ENCODE measurements at regions not wholly inside any gene's neighbourhood (a gene's known extent, or its start where the extent isn't known, plus 50 kb on each side); places are given as distances from the start of the nearest gene placed in this dataset.

DNA sequence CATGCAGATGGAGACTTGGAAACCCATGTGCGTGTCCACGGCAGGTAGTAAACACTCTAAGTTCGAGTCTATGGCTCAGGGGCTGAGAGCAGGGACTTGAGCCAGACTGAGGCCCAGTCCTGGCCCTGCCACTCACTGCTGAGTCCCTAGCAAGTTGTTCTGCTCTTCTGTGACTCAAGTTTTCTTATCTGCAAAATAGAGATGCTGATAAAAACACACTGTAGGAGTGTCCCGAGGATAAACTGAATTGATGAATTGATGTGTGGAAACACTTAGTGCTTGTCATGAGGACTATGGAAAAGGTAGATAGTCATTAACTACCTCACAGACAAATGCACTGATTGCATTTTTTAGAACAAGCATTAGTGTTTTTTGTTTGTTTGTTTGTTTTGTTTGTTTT, 73.2 kb downstream of the BOLA3 start:
- DNase-seq (ENCODE audit: low read depth), result no peak
- no peak overlapping the region for H3K4me2 ChIP-seq (ENCODE audit: low read length)

DNA sequence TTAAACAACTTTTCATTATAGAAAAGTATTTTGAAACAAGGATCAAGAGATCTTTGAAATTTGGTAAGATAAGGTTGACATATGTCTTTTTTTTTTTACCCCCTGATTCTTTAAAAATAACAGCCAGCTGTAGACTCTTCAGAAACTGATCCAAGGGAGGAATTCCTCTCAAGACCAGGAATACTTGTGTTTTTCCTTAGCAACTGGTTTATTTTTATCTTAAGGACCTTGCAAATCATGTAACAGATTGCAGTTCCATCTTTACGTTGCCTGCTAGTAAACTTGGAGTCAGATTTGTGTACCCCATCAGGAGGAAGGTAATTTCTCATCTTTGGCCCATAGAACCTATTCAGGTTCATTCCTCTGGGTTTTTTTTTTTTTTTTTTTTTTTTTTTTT, 71.6 kb downstream of the BOLA3 start:
- Histone ChIP-seq H3K4me1 (ENCODE audit: insufficient read depth, low read length) (peaks cover 2% of the 10 kb centered on the region), H3K9me3 (ENCODE audit: insufficient read depth, low read depth, low read length) (no peaks in the 10 kb centered on the region), H3K4me3 (ENCODE audit: insufficient read depth, low read depth, low read length) (no peak overlapping the region), H3K27me3 (ENCODE audit: insufficient read depth, low read length) (no peaks in the 10 kb centered on the region), H3K9ac (ENCODE audit: low read length) (no peak overlapping the region), H3K4me2 (ENCODE audit: low read length) (no peak overlapping the region), H3K36me3 (ENCODE audit: insufficient read depth, low read length) (peaks cover 7% of the 10 kb centered on the region), H3K27ac (ENCODE audit: low read depth, low read length) (no peak overlapping the region), H3K79me2 (ENCODE audit: insufficient read depth, low read length) (no peaks in the 10 kb centered on the region), H4K20me1 (ENCODE audit: insufficient read depth, low read length) (peaks cover 9% of the 10 kb centered on the region), H2AFZ (ENCODE audit: low read depth, low read length) (no peak overlapping the region)
- no peak overlapping the region for H3K4me3 Mint-ChIP-seq (ENCODE audit: unreplicated experiment)
- H3K27me3 Mint-ChIP-seq (ENCODE audit: low read depth, unreplicated experiment), result no peaks in the 10 kb centered on the region
- no peaks in the 10 kb centered on the region for H3K9me3 Mint-ChIP-seq (ENCODE audit: unreplicated experiment)
- DNase-seq (ENCODE audit: low read depth) (no peak), FAIRE-seq (no peak)
- H3K36me3 Mint-ChIP-seq (ENCODE audit: low read depth, unreplicated experiment), result peaks cover 13% of the 10 kb centered on the region
- peaks cover 13% of the 10 kb centered on the region for H3K4me1 Mint-ChIP-seq (ENCODE audit: low read depth, unreplicated experiment)
- TF ChIP-seq, protein P1, sequence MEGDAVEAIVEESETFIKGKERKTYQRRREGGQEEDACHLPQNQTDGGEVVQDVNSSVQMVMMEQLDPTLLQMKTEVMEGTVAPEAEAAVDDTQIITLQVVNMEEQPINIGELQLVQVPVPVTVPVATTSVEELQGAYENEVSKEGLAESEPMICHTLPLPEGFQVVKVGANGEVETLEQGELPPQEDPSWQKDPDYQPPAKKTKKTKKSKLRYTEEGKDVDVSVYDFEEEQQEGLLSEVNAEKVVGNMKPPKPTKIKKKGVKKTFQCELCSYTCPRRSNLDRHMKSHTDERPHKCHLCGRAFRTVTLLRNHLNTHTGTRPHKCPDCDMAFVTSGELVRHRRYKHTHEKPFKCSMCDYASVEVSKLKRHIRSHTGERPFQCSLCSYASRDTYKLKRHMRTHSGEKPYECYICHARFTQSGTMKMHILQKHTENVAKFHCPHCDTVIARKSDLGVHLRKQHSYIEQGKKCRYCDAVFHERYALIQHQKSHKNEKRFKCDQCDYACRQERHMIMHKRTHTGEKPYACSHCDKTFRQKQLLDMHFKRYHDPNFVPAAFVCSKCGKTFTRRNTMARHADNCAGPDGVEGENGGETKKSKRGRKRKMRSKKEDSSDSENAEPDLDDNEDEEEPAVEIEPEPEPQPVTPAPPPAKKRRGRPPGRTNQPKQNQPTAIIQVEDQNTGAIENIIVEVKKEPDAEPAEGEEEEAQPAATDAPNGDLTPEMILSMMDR (IDR thresholded peaks at IDR 0.05; ENCODE audit: insufficient read depth, low read depth, low read length), result no peak
- no peak overlapping the region for H3K27ac Mint-ChIP-seq (ENCODE audit: unreplicated experiment)

More for the DNA sequence above, 73.2 kb downstream of the BOLA3 start:
- H3K27ac ChIP-seq (ENCODE audit: low read depth, low read length), result no peak overlapping the region
- Mint-ChIP-seq H3K4me1 (ENCODE audit: low read depth, unreplicated experiment) (peaks cover 9% of the 10 kb centered on the region), H3K9me3 (ENCODE audit: unreplicated experiment) (no peaks in the 10 kb centered on the region), H3K27me3 (ENCODE audit: low read depth, unreplicated experiment) (no peaks in the 10 kb centered on the region), H3K4me3 (ENCODE audit: unreplicated experiment) (no peak overlapping the region), H3K27ac (ENCODE audit: unreplicated experiment) (no peak overlapping the region), H3K36me3 (ENCODE audit: low read depth, unreplicated experiment) (peaks cover 15% of the 10 kb centered on the region)
- no peak overlapping the region for H2AFZ ChIP-seq (ENCODE audit: low read depth, low read length)
- no peaks in the 10 kb centered on the region for H3K27me3 ChIP-seq (ENCODE audit: insufficient read depth, low read length)
- FAIRE-seq, result no peak
- no peaks in the 10 kb centered on the region for H3K9me3 ChIP-seq (ENCODE audit: insufficient read depth, low read depth, low read length)
- no peak overlapping the region for H3K4me3 ChIP-seq (ENCODE audit: insufficient read depth, low read depth, low read length)
- H3K79me2 ChIP-seq (ENCODE audit: insufficient read depth, low read length), result no peaks in the 10 kb centered on the region
- no peaks in the 10 kb centered on the region for H3K4me1 ChIP-seq (ENCODE audit: insufficient read depth, low read length)
- TF ChIP-seq, protein P1 (IDR thresholded peaks at IDR 0.05; ENCODE audit: insufficient read depth, low read depth, low read length), result no peak
- no peak for TF ChIP-seq EZH2 (IDR thresholded peaks at IDR 0.05; ENCODE audit: insufficient read depth, low read length)
- H3K9ac ChIP-seq (ENCODE audit: low read length), result no peak overlapping the region
- peaks cover 7% of the 10 kb centered on the region for H3K36me3 ChIP-seq (ENCODE audit: insufficient read depth, low read length)
- peaks cover 14% of the 10 kb centered on the region for H4K20me1 ChIP-seq (ENCODE audit: insufficient read depth, low read length)

DNA sequence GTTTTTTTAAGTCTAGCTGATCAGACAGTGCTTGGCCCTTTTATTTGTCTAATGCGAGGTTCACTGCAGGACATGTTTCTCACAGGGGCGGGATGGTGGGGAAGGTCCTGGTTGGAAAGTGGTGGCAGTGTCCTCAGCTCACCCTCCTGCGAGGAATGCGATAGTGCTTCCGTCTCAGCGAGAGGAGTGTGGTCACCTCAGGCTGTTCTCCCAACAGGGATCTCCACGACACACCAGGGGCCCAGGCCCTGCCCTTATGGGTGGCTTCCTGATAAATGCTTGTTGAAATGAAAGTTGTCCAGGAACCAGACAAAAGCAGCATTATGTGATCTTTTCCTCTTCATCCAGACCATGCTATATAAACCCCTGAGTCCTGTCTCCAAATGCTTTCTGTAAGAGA, 70.1 kb downstream of the BOLA3 start:
- TF ChIP-seq, protein P1 (IDR thresholded peaks at IDR 0.05; ENCODE audit: insufficient read depth, low read depth, low read length), result no peak
- no peak for TF ChIP-seq EZH2 (IDR thresholded peaks at IDR 0.05; ENCODE audit: insufficient read depth, low read length)
- Histone ChIP-seq H3K9ac (ENCODE audit: low read length) (no peak overlapping the region), H4K20me1 (ENCODE audit: insufficient read depth, low read length) (peaks cover 17% of the 10 kb centered on the region), H2AFZ (ENCODE audit: low read depth, low read length) (no peak overlapping the region), H3K4me2 (ENCODE audit: low read length) (no peak overlapping the region), H3K27ac (ENCODE audit: low read depth, low read length) (no peak overlapping the region), H3K9me3 (ENCODE audit: insufficient read depth, low read depth, low read length) (no peaks in the 10 kb centered on the region), H3K4me1 (ENCODE audit: insufficient read depth, low read length) (peaks cover 6% of the 10 kb centered on the region), H3K27me3 (ENCODE audit: insufficient read depth, low read length) (no peaks in the 10 kb centered on the region), H3K36me3 (ENCODE audit: insufficient read depth, low read length) (peaks cover 7% of the 10 kb centered on the region), H3K4me3 (ENCODE audit: insufficient read depth, low read depth, low read length) (no peak overlapping the region), H3K79me2 (ENCODE audit: insufficient read depth, low read length) (no peaks in the 10 kb centered on the region)
- peaks cover 20% of the 10 kb centered on the region for H3K36me3 Mint-ChIP-seq (ENCODE audit: low read depth, unreplicated experiment)
- H3K27ac Mint-ChIP-seq (ENCODE audit: unreplicated experiment), result no peak overlapping the region
- H3K9me3 Mint-ChIP-seq (ENCODE audit: unreplicated experiment), result no peaks in the 10 kb centered on the region
- DNase-seq (ENCODE audit: low read depth), result no peak
- peaks cover 17% of the 10 kb centered on the region for H3K4me1 Mint-ChIP-seq (ENCODE audit: low read depth, unreplicated experiment)
- no peak for FAIRE-seq
- no peaks in the 10 kb centered on the region for H3K27me3 Mint-ChIP-seq (ENCODE audit: low read depth, unreplicated experiment)
- H3K4me3 Mint-ChIP-seq (ENCODE audit: unreplicated experiment), result no peak overlapping the region

Measured in astrocyte (in vitro differentiated cells and primary cell).